ENCODE measurements at regions not wholly inside any gene's neighbourhood (a gene's known extent, or its start where the extent isn't known, plus 50 kb on each side); places are given as distances from the start of the nearest gene placed in this dataset.

GRCh38 chr13:22175815-22176214, 504.9 kb downstream of the FGF9 start:
- H4K20me1 ChIP-seq (ENCODE audit: insufficient read depth): no peaks in the 10 kb centered on the region
- RAD21 ChIA-PET (ENCODE audit: low non-redundant PET in 1 of 2, low total read pairs in 2 of 2, uncharacterized antibody in 2 of 2, unreplicated experiment in 2 of 2): no interaction called here

More at GRCh38 chr13:22175815-22176214, 504.9 kb downstream of the FGF9 start:
- Histone ChIP-seq H3K36me3 (ENCODE audit: control insufficient read depth in 1 of 2, insufficient read depth in 2 of 2, low read length in 2 of 2) (no peaks in the 10 kb centered on the region), H3K4me3 (replicated peaks in 1 of 2; ENCODE audit: low read depth in 1 of 2, low read length in 2 of 2) (no peak overlapping the region), H3K4me2 (ENCODE audit: low read length) (no peak overlapping the region), H3K4me1 (ENCODE audit: control insufficient read depth in 1 of 2, insufficient read depth in 2 of 2, low read length in 2 of 2) (peaks cover 4 to 11% of the 10 kb centered on the region in 2 experiments; a peak in 3 of 4 replicates), H3K9ac (ENCODE audit: low read length) (no peak overlapping the region), H3K79me2 (ENCODE audit: insufficient read depth, low read length) (no peaks in the 10 kb centered on the region), H3K27me3 (ENCODE audit: insufficient read depth, low read length) (no peaks in the 10 kb centered on the region), H3K9me2 (ENCODE audit: insufficient read depth) (no peaks in the 10 kb centered on the region), H3K9me3 (ENCODE audit: control insufficient read depth in 1 of 2, insufficient read depth in 1 of 2, low read depth in 1 of 2, low read length in 2 of 2) (no peaks in the 10 kb centered on the region), H3K27ac (ENCODE audit: low read depth, low read length) (no peak overlapping the region), H2AFZ (ENCODE audit: low read depth, low read length, poor library complexity, severe bottlenecking) (no peak overlapping the region)
- no peak for DNase-seq (ENCODE audit: low read depth, low spot score)
- POLR2A ChIA-PET: no interaction called here
- intact Hi-C loops (cut with micrococcal nuclease): no loop called here
- CTCF ChIA-PET: no interaction called here
- no TSS peak for BruUV-seq (replicated peaks)
- TF ChIP-seq, protein P1, sequence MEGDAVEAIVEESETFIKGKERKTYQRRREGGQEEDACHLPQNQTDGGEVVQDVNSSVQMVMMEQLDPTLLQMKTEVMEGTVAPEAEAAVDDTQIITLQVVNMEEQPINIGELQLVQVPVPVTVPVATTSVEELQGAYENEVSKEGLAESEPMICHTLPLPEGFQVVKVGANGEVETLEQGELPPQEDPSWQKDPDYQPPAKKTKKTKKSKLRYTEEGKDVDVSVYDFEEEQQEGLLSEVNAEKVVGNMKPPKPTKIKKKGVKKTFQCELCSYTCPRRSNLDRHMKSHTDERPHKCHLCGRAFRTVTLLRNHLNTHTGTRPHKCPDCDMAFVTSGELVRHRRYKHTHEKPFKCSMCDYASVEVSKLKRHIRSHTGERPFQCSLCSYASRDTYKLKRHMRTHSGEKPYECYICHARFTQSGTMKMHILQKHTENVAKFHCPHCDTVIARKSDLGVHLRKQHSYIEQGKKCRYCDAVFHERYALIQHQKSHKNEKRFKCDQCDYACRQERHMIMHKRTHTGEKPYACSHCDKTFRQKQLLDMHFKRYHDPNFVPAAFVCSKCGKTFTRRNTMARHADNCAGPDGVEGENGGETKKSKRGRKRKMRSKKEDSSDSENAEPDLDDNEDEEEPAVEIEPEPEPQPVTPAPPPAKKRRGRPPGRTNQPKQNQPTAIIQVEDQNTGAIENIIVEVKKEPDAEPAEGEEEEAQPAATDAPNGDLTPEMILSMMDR (IDR thresholded peaks at IDR 0.05 in 2 of 3, conservative IDR thresholded peaks at IDR 0.05 in 1 of 3; ENCODE audit: borderline replicate concordance in 1 of 3, insufficient read depth in 1 of 3, low read depth in 2 of 3, low read length in 2 of 3): peak in 2 of 3 experiments; percentile 8 to 34; a peak in 2 of 6 replicates
- TF ChIP-seq, protein P2, sequence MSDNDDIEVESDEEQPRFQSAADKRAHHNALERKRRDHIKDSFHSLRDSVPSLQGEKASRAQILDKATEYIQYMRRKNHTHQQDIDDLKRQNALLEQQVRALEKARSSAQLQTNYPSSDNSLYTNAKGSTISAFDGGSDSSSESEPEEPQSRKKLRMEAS (IDR thresholded peaks at IDR 0.05): no peak
- TF ChIP-seq SRF (IDR thresholded peaks at IDR 0.05; ENCODE audit: low read depth) (no peak), CBX3 (IDR thresholded peaks at IDR 0.05; ENCODE audit: low read depth) (no peak), POLR2A (IDR thresholded peaks at IDR 0.05; ENCODE audit: borderline replicate concordance, extremely low read depth, insufficient read depth, insufficient read length) (no peak), TCF7L2 (IDR thresholded peaks at IDR 0.05; ENCODE audit: borderline replicate concordance, extremely low read depth, insufficient read depth, insufficient read length) (no peak), ZFX (IDR thresholded peaks at IDR 0.05) (no peak), YY1 (IDR thresholded peaks at IDR 0.05; ENCODE audit: extremely low read depth, insufficient replicate concordance, low read depth, low read length) (no peak)
- ATAC-seq: no peak

All from HCT116 (cell line).